Endothelial cell of umbilical vein (primary cell): ENCODE measurements at regions not wholly inside any gene's neighbourhood (a gene's known extent, or its start where the extent isn't known, plus 50 kb on each side); places are given as distances from the start of the nearest gene placed in this dataset.

Source experiments
- BruUV-seq: library from RNA; stranded (reverse); fragments of 400-500 nt; replicated peaks from 2 replicates; lab custom pipeline; 2021; lab: Mats Ljungman, UMichigan
- CTCF ChIA-PET: fragments of 300-600, 350-600 bp; sonication (Branson Sonifier 250); formaldehyde crosslinking; loops from one replicate; lab custom pipeline; 2021; ENCODE audit warnings: antibody characterized with exemption, inconsistent platforms; lab: Charles Lee
- POLR2A ChIA-PET: fragments of 300-600, 350-600 bp; sonication (Branson Sonifier 250); formaldehyde crosslinking; loops from one replicate; lab custom pipeline; 2021; ENCODE audit warnings: antibody characterized with exemption, inconsistent platforms; lab: Charles Lee
- DNase-seq: peaks from one replicate; pipeline ENCODE4 v3.0.0-alpha.2; 2011; ENCODE audit warnings: low read depth, low spot score
- FAIRE-seq: peaks from 2 replicates; lab custom pipeline; 2011; peaks lifted over from hg19 to GRCh38; lab: Jason Lieb, UNC
- H2AFZ ChIP-seq: 2 replicates; pipeline ENCODE4 v1.6.0; 2012; ENCODE audit warnings: low read depth, low read length, control low read depth, inconsistent platforms
- H3K27ac ChIP-seq: 2 replicates; pipeline ENCODE4 v1.5.1; 2011; ENCODE audit warnings: low read depth, mild to moderate bottlenecking, control low read depth, low read length, moderate library complexity; ENCODE audit not compliant: insufficient read depth
- H3K27me3 ChIP-seq, 2 experiments: 2 replicates each; pipeline versions ENCODE4 v1.6.0 to v1.6.1; 2011; ENCODE audit warnings: low read length in 2 of 2, mixed read lengths in 1 of 2; ENCODE audit not compliant: control insufficient read depth in 2 of 2, insufficient read depth in 2 of 2
- H3K36me3 ChIP-seq, 2 experiments: 2 replicates in 1 of 2; 3 replicates in 1 of 2; pipeline ENCODE4 v1.5.1; 2011; ENCODE audit warnings: low read length in 2 of 2, mild to moderate bottlenecking in 1 of 2, moderate library complexity in 1 of 2; ENCODE audit not compliant: control insufficient read depth in 2 of 2, insufficient read depth in 2 of 2; ENCODE audit errors: extremely low read depth in 1 of 2
- H3K4me1 ChIP-seq: 3 replicates; pipeline ENCODE4 v1.5.1; 2011; ENCODE audit warnings: mild to moderate bottlenecking, low read length; ENCODE audit not compliant: control insufficient read depth, insufficient read depth; ENCODE audit errors: extremely low read depth
- H3K4me2 ChIP-seq: 2 replicates; pipeline ENCODE4 v1.6.1; 2011; ENCODE audit warnings: low read length, control low read depth, mixed read lengths; ENCODE audit not compliant: insufficient read depth
- H3K4me3 ChIP-seq, 3 experiments: fragments of 200-600 bp in 1 of 3; sonication (generic), shearing (Covaris generic) in 1 of 3; replicated peaks in 1 of 3; 2 replicates each; pipeline ENCODE4 v1.5.1; 2011 to 2016; ENCODE audit warnings: control low read depth in 3 of 3, low read length in 3 of 3, mild to moderate bottlenecking in 2 of 3, inconsistent platforms in 1 of 3, low read depth in 1 of 3, moderate library complexity in 1 of 3; ENCODE audit not compliant: insufficient read depth in 1 of 3
- H3K79me2 ChIP-seq: 2 replicates; pipeline ENCODE4 v1.6.0; 2012; ENCODE audit warnings: low read length, inconsistent platforms; ENCODE audit not compliant: control insufficient read depth, insufficient read depth
- H3K9ac ChIP-seq: replicated peaks from 2 replicates; pipeline ENCODE3; 2011; ENCODE audit warnings: low read length, control low read depth; ENCODE audit not compliant: insufficient read depth; ENCODE audit errors: extremely low read depth
- H3K9me1 ChIP-seq: replicated peaks from 3 replicates; pipeline ENCODE4 v1.6.0; 2011; ENCODE audit warnings: mild to moderate bottlenecking, low read length; ENCODE audit not compliant: control insufficient read depth, insufficient read depth; ENCODE audit errors: extremely low read depth
- H3K9me3 ChIP-seq: replicated peaks from 2 replicates; pipeline ENCODE4 v1.5.1; 2012; ENCODE audit warnings: low read length, inconsistent platforms; ENCODE audit not compliant: control insufficient read depth, insufficient read depth
- H4K20me1 ChIP-seq: replicated peaks from 2 replicates; pipeline ENCODE3; 2011; ENCODE audit warnings: mild to moderate bottlenecking, low read length; ENCODE audit not compliant: control insufficient read depth, insufficient read depth; ENCODE audit errors: extremely low read depth
- EZH2 ChIP-seq: IDR thresholded peaks from 2 replicates; pipeline ENCODE4 v1.6.1; 2012; ENCODE audit warnings: borderline replicate concordance, low read depth, mild to moderate bottlenecking, moderate library complexity, low read length, inconsistent platforms; ENCODE audit not compliant: severe bottlenecking
- FOS ChIP-seq: IDR thresholded peaks from 2 replicates; pipeline ENCODE4 v1.6.1; 2011; ENCODE audit warnings: mild to moderate bottlenecking, low read length, moderate library complexity, borderline replicate concordance; ENCODE audit not compliant: insufficient read depth
- GATA2 ChIP-seq: IDR thresholded peaks from 2 replicates; pipeline ENCODE4 v1.7.0; 2011; ENCODE audit warnings: low read depth, mild to moderate bottlenecking, moderate library complexity, mixed read lengths, low read length; ENCODE audit not compliant: insufficient read length, insufficient read depth
- JUN ChIP-seq: IDR thresholded peaks from 2 replicates; pipeline ENCODE4 v1.6.1; 2011; ENCODE audit warnings: borderline replicate concordance, low read depth; ENCODE audit not compliant: insufficient read length, insufficient read depth
- MAX ChIP-seq: IDR thresholded peaks from 2 replicates; pipeline ENCODE4 v1.6.1; 2011; ENCODE audit not compliant: insufficient read depth, insufficient read length
- MYC ChIP-seq: IDR thresholded peaks from one replicate; pipeline ENCODE4 v1.6.1; 2011; ENCODE audit warnings: mild to moderate bottlenecking, low read depth, low read length
- POLR2A ChIP-seq: IDR thresholded peaks from 2 replicates; pipeline ENCODE4 v1.6.1; 2012; ENCODE audit warnings: low read depth, mild to moderate bottlenecking, control low read depth, low read length
- POLR2AphosphoS5 ChIP-seq: IDR thresholded peaks from 2 replicates; pipeline ENCODE4 v1.6.1; 2012; ENCODE audit warnings: low read depth, mild to moderate bottlenecking, control low read depth, low read length, moderate library complexity; ENCODE audit not compliant: insufficient read depth
- dilution Hi-C: fragments of 300-500 bp; cut with MboI; formaldehyde crosslinking; loops from one replicate; pipeline ENCODE4 v1.15.0; 2019; ENCODE audit warnings: low sequenced_read_pairs; ENCODE audit not compliant: extremely low pct_ligation_motif_present
- intact Hi-C: fragments of 100-400 bp; cut with micrococcal nuclease; formaldehyde crosslinking; loops from one replicate; pipeline ENCODE4 v1.10.0; 2022
- TF ChIP-seq, protein P1 (sequence below), 2 donors: IDR thresholded peaks; 1 replicate in 1 of 2; 2 replicates in 1 of 2; pipeline ENCODE4 v1.5.1; 2011; ENCODE audit warnings: low read length in 2 of 2, mild to moderate bottlenecking in 2 of 2, moderate library complexity in 2 of 2, control low read depth in 1 of 2, inconsistent platforms in 1 of 2, low read depth in 1 of 2; ENCODE audit not compliant: insufficient read depth in 1 of 2; ENCODE audit errors: extremely low read depth in 1 of 2

DNA sequence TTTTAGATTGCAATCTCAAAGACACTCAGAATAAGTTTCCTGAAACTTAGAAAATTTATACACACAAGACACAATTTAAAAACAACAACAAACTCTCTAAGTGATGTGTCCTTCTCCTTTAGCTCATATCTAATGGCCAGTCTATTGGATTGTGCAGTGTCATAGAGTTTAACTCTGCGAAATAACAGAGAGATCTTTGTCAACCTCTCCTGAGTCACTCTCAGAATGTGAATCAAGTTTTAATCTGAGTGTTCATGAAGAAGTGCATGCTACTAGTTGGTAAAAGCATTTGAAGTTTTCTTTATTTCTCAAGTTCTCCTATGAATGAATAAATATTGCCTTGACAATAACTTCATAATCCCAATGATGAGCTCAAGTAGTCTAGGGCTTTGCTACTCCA lies 284.5 kb upstream of the DNAJC19 start:
- dilution Hi-C loops = no loop called here
- Histone ChIP-seq H3K9me3 (no peaks in the 10 kb centered on the region), H3K27me3 (peaks cover 0 to 4% of the 10 kb centered on the region in 2 experiments), H2AFZ (no peak overlapping the region), H3K4me2 (no peak overlapping the region), H3K9ac (no peak overlapping the region), H3K4me1 (no peaks in the 10 kb centered on the region), H3K27ac (no peak overlapping the region), H3K36me3 (no peaks in the 10 kb centered on the region), H3K4me3 (no peak overlapping the region), H4K20me1 (no peaks in the 10 kb centered on the region), H3K79me2 (no peaks in the 10 kb centered on the region), H3K9me1 (no peaks in the 10 kb centered on the region)
- intact Hi-C loops = no loop called here
- no peak for FAIRE-seq
- no peak for TF ChIP-seq MYC
- TF ChIP-seq JUN = no peak
- no peak for TF ChIP-seq EZH2
- TF ChIP-seq MAX = no peak
- no peak for TF ChIP-seq GATA2
- TF ChIP-seq POLR2A = no peak
- TF ChIP-seq, protein P1, sequence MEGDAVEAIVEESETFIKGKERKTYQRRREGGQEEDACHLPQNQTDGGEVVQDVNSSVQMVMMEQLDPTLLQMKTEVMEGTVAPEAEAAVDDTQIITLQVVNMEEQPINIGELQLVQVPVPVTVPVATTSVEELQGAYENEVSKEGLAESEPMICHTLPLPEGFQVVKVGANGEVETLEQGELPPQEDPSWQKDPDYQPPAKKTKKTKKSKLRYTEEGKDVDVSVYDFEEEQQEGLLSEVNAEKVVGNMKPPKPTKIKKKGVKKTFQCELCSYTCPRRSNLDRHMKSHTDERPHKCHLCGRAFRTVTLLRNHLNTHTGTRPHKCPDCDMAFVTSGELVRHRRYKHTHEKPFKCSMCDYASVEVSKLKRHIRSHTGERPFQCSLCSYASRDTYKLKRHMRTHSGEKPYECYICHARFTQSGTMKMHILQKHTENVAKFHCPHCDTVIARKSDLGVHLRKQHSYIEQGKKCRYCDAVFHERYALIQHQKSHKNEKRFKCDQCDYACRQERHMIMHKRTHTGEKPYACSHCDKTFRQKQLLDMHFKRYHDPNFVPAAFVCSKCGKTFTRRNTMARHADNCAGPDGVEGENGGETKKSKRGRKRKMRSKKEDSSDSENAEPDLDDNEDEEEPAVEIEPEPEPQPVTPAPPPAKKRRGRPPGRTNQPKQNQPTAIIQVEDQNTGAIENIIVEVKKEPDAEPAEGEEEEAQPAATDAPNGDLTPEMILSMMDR (IDR thresholded peaks at IDR 0.05; ENCODE audit: extremely low read depth in 1 of 2, insufficient read depth in 1 of 2, low read depth in 1 of 2, low read length in 2 of 2) = no peak
- no peak for TF ChIP-seq POLR2AphosphoS5
- TF ChIP-seq FOS = no peak
- no peak for DNase-seq
- no TSS peak for BruUV-seq
- ChIA-PET POLR2A (no interaction called here), CTCF (no interaction called here)
